GM19395 (cell line): ENCODE measurements at regions not wholly inside any gene's neighbourhood (a gene's known extent, or its start where the extent isn't known, plus 50 kb on each side); places are given as distances from the start of the nearest gene placed in this dataset.
"Not testable (repeated sequence)": the region's sequence is repeated elsewhere in the genome, so short reads cannot be mapped to it uniquely, and the experiment has no call there.

ENCODE experiments used
- ATAC-seq: cut with Tn5 transposase; IDR thresholded peaks from one replicate; pipeline ENCODE4 v1.9.1; 2021; ENCODE audit warnings: mild to moderate bottlenecking, moderate library complexity; ENCODE audit not compliant: unreplicated experiment

DNA sequence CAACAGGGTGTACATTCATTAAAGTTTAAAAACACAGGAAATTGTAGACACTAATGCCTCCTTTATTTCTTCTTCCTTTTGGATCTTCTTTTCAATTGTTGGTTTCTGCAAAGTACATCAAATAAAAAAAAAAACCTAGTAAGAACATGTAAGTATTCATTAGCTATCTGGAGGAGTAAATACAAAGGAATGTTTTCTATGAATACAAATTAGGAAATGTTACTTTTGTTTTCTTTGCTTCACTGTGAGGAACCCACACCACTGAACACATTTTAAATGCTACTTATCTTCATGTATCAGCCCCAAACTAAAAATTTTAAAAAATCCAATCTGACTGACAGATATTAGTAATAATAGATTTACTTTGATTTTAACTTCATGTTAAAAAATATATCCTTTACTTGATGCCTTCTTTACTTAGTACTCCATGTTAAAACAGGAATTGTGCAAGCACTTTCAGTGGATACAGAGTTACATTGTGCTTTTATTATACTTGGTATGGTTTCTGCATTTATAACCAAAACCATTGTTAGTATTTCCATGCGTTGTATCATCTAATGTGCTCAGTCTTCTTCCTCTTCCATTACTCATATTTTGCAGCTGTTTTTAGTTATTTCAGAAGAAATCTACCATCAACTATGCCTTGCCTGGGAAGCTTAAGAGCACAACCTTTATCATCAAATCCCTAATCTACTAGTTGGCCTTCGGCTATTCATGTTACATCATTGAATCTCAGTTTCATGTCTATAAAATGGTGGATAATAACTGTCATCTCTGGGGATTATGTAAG lies 236.9 kb upstream of the DPYD start:
- no peak for ATAC-seq

DNA sequence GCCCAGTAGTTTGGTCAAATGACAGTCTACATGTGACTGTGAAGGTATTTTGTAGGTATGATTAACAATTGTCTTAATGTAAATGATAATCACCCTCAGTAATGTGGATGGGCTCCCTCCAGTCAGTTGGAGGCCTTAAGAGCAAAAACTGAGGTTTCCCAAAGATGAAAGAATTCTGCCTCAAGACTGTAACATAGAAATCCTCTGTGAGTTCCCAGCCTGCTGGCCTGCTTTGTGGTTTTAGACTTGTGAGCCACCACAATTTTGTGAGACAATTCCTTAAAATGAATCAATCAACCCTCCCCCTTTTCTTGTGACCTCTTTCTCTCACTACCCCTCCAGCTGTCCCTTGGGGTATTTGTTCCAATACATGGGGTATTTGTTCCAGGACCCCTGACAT lies 226.4 kb upstream of the DPYD start:
- ATAC-seq: no peak

DNA sequence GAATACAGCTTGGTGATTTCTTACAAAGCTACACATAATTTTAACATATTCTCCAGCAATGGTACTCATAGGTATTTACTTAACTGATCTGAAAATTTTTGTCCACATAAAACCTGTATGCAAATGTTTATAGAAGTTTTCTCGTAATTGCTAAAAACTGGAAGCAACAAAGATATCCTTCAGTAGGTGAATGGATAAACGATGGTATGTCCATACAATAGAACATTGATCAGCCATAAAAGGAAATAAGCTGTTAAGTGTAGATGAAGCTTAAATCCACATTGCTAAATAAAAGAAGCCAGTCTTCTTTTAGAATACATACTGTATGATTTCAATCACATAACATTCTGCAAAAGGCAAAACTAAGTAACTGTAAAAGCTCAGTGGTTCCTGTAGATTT lies 224.8 kb upstream of the DPYD start:
- ATAC-seq: no peak

DNA sequence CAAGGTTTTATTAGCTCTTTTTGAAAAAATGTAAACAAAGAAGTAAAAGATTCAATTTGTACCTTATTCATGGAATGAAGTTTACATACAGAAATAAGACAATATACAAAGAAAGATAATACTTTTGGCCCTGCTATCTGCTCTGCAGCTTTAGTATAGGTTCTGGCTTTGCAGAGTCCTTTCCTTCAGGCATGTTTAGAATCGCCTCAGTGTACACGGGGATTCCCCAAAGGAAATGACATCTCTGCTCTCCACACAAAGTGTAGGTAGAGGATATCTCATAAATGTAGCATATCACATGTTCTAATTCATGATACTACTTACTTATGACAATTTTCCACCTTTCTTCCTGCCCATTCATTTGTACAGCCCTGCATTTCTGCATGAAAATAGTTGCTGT lies 222.6 kb upstream of the DPYD start:
- no peak for ATAC-seq

DNA sequence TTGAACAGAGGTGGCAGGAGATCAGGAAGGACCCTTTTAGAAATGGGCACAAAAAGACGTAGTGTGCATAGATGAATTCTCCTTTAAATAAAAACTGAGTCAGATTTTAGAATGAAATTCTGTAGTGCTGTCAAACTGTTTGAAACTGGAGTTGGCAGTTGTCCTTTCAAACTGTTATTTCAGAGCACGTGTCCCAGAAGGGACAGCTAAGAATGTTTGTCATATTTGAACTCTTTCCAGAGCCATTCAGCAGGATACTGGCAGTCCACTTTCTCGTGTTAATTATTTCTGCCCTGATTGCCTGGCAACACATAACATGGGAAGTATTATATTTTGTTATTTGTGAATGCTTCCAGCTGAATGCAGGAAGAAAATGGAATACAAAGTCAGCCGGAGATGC lies 212.3 kb upstream of the DPYD start:
- ATAC-seq: no peak

DNA sequence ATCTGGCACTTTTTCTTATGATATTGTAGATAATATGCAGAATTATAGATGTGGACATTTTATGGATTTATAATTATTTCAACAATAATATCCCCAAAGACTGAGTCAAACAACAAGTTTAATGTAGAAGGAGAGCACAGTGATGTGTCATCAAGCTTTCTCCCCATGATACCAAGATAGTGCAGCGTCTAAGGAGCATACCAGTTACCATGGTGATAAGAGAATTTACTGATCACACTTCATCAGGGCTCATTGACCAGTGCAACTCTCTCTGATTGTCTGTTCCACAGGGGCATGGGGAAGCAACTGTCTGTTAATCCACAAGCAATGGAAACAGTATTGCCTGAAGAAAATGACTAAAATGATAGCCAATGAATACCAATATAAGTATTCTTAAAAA lies 209.6 kb upstream of the DPYD start:
- no peak for ATAC-seq

- no peak for ATAC-seq
Observed at GRCh38 chr1:98129491-98129890, 208.7 kb upstream of the DPYD start.

DNA sequence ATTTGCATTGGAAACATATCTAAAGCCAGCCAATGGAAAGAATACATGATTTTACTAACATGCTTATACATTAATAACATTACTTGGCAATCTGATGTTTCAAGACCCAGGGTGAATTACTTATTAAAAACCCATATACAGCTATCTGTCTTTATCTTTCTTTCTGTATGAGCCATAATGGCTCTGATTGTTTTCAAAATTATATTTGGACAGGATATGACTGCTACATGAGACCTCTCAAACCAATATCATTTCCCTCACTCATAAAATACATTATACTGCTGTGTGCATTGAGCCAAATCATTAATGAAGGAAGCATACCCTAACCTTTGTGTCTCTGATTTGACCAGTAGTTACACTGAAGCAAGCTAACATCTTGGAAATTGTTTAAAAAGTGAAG lies 205.9 kb upstream of the DPYD start:
- no peak for ATAC-seq

- ATAC-seq: no peak
Observed at GRCh38 chr1:98121646-98122045, 200.8 kb upstream of the DPYD start.

- no peak for ATAC-seq
Observed at GRCh38 chr1:98119796-98120195, 199.0 kb upstream of the DPYD start.

GRCh38 chr1:98113811-98114210 lies 193.0 kb upstream of the DPYD start:
- no peak for ATAC-seq

DNA sequence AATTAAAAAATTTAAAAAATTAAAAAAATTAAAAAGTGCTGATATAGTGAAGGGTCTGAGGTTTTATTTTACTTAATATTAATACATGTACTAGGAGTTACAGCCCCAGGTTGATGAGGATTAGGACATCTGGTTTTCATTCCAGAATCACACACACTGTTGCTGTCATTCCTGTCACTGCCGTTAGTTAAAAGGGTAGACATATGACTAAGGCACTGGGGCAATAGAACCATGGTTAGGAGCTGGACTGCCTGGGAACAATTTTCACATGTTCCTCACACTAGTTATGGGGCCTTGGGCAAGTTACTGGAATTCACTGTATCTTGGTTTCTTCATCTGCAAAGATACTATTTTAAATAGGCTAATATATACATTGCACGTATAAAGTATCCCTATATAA lies 191.8 kb upstream of the DPYD start:
- ATAC-seq: no peak

DNA sequence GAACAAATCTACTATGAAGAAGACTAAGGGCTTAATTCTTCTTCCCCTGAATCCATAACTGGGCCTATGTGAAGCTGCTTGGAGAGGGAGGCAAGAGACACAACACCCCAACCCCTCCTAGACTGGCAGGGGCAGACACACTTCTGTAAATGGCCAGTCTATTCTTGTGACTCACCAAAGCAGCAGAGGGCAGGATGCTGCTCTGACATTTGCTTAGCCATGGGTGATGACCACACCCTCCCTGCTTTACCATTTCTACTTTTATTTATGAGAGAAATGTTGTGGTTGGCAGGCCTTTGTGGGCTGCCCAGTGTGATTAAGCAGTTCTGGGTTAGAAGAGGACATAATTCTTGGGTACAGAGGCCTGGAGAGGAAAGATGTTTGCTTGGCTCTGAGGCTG lies 189.8 kb upstream of the DPYD start:
- no peak for ATAC-seq

- not testable (repeated sequence) for ATAC-seq
Observed at GRCh38 chr1:98108378-98108777, 187.5 kb upstream of the DPYD start.

- no peak for ATAC-seq
Observed at GRCh38 chr1:98107256-98107655, 186.4 kb upstream of the DPYD start.

DNA sequence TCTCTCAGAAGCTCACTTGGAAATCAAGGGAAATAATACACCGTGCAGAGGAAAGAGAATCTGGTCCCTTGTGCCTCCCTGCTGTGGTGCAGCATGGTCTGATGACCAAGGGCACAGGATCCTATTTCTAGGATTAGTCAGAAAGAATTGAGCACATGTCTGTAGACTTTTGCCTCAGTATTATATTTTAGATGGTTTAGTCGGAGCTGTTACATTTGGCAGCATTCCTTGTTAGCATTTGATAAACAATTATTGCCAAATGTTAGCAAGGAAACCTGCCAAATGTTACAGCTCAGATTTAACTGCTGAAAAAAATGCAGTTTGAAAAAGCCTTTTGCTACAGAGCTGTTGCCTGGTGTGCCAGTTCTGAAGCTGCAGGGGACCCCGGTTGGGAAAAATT lies 183.5 kb upstream of the DPYD start:
- no peak for ATAC-seq

GRCh38 chr1:98103617-98104285 lies 182.9 kb upstream of the DPYD start:
- no peak for ATAC-seq

DNA sequence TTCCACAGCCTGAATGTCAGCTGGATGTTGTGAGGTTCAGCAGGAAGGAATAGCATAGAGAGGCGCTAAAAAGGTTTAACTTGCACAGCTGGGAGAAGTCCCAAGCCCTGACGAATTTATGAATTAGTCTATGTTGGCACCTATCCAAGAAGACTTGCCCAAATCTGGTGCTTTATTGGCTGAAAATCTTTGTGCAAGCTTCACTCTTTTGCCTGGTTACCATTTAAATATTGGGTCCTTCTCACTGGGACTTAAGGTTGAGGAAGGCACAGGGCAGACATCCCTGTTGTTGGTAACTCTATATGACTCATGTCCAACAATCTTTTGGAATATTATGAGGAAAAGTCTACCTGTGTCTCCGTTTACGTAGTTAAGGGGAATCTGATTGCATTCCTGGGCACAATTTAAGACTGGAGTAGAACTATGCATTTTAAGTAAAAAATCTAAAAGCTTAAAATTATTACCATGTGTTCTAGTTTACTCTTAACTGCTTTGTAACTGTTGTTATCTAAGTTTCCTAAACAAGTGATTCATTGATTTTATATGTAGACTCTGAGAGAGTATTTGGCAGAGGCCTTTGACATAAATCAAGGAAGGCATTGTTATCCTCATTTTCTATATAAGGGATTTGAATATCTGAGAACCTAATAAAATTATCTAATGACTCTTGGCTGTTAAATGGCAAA lies 181.7 kb upstream of the DPYD start:
- no peak for ATAC-seq

DNA sequence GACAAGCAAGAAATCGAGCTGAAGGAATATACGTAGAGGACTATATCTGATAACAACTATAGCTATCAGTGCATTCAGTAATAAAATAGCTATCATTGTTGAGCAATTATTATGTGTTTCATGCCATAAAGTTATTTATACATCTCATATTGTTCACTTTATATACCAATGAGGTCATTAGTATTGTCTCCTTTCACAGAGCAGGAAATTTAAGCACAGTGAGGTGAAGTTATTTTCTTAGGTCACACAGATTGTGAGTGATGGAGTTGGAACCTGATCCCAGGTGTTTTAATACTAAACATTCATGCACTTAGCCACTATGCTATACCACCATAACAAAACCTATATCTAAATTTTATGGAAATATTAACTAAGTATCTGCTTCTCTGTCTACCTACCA lies 180.5 kb upstream of the DPYD start:
- no peak for ATAC-seq

DNA sequence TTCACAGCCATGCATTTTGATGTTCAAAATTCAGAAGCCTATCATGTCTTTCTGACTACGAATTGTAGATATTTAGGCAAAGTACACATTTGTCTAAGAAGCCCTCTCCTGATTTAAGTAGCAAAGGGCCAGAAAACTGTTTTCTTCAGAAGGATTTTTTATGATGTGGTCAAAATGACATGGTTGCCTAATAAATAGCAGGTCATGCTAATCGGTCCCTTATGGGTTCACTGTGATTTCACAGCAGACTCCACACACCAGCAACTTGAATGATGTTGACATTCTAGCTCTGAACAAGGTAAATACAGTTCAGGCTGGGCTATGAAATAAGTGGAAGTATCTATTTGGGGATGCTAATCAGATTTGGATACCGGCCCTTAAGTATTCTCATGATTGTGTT lies 178.7 kb upstream of the DPYD start:
- no peak for ATAC-seq

GRCh38 chr1:98098473-98098872 lies 177.6 kb upstream of the DPYD start:
- ATAC-seq: no peak

GRCh38 chr1:98090351-98090750 lies 169.5 kb upstream of the DPYD start:
- ATAC-seq: no peak
